ENCODE measurements at regions not wholly inside any gene's neighbourhood (a gene's known extent, or its start where the extent isn't known, plus 50 kb on each side); places are given as distances from the start of the nearest gene placed in this dataset.
A peak's percentile ranks its signal among the peaks of the same experiment; 100 is the strongest.

- DNase-seq (ENCODE audit: low read depth, low spot score): no peak
- H3K27ac ChIP-seq: no peak overlapping the region
These were observed 332.1 kb downstream of the PIK3R1 start for GRCh38 chr5:68547622-68548021.

- no peak overlapping the region for H3K27ac ChIP-seq
- no peak for DNase-seq (ENCODE audit: low read depth, low spot score)
These were observed 333.6 kb downstream of the PIK3R1 start for GRCh38 chr5:68548959-68549676.

GRCh38 chr5:68550015-68550414, 334.5 kb downstream of the PIK3R1 start:
- DNase-seq (ENCODE audit: low read depth, low spot score): no peak

GRCh38 chr5:68551436-68551835, 335.9 kb downstream of the PIK3R1 start:
- no peak for DNase-seq (ENCODE audit: low read depth, low spot score)
- H3K27ac ChIP-seq: no peak overlapping the region

More at GRCh38 chr5:68550015-68550414, 334.5 kb downstream of the PIK3R1 start:
- H3K27ac ChIP-seq: no peak overlapping the region

- no peak overlapping the region for H3K27ac ChIP-seq
- no peak for DNase-seq (ENCODE audit: low read depth, low spot score)
These were observed 339.2 kb downstream of the PIK3R1 start for GRCh38 chr5:68554571-68555279.

GRCh38 chr5:68555907-68556681, 340.5 kb downstream of the PIK3R1 start:
- no peak for DNase-seq (ENCODE audit: low read depth, low spot score)
- no peak overlapping the region for H3K27ac ChIP-seq

- no peak overlapping the region for H3K27ac ChIP-seq
- no peak for DNase-seq (ENCODE audit: low read depth, low spot score)
These were observed 341.8 kb downstream of the PIK3R1 start for GRCh38 chr5:68557162-68557936.

GRCh38 chr5:68562308-68562707, 346.8 kb downstream of the PIK3R1 start:
- no peak overlapping the region for H3K27ac ChIP-seq
- DNase-seq (ENCODE audit: low read depth, low spot score): no peak

- H3K27ac ChIP-seq: no peak overlapping the region
- no peak for DNase-seq (ENCODE audit: low read depth, low spot score)
These were observed 349.9 kb downstream of the PIK3R1 start for GRCh38 chr5:68565427-68565826.

GRCh38 chr5:68576805-68577204, 361.2 kb downstream of the PIK3R1 start:
- no peak overlapping the region for H3K27ac ChIP-seq
- no peak for DNase-seq (ENCODE audit: low read depth, low spot score)

- no peak for DNase-seq (ENCODE audit: low read depth, low spot score)
- no peak overlapping the region for H3K27ac ChIP-seq
These were observed 366.7 kb downstream of the PIK3R1 start for GRCh38 chr5:68582284-68582683.

GRCh38 chr5:68587171-68587570, 371.6 kb downstream of the PIK3R1 start:
- H3K27ac ChIP-seq: no peak overlapping the region
- no peak for DNase-seq (ENCODE audit: low read depth, low spot score)

GRCh38 chr5:68591850-68592249, 376.3 kb downstream of the PIK3R1 start:
- DNase-seq (ENCODE audit: low read depth, low spot score): no peak
- H3K27ac ChIP-seq: no peak overlapping the region

- DNase-seq (ENCODE audit: low read depth, low spot score): no peak
These were observed 376.8 kb downstream of the PIK3R1 start for GRCh38 chr5:68592351-68592750.

GRCh38 chr5:68593211-68593671, 377.7 kb downstream of the PIK3R1 start:
- no peak overlapping the region for H3K27ac ChIP-seq
- DNase-seq (ENCODE audit: low read depth, low spot score): peak; percentile 14

More at GRCh38 chr5:68592351-68592750, 376.8 kb downstream of the PIK3R1 start:
- no peak overlapping the region for H3K27ac ChIP-seq

- H3K27ac ChIP-seq: no peak overlapping the region
- no peak for DNase-seq (ENCODE audit: low read depth, low spot score)
These were observed 397.4 kb downstream of the PIK3R1 start for GRCh38 chr5:68612972-68613371.

GRCh38 chr5:68618501-68618900, 402.9 kb downstream of the PIK3R1 start:
- H3K27ac ChIP-seq: no peak overlapping the region
- DNase-seq (ENCODE audit: low read depth, low spot score): no peak

- DNase-seq (ENCODE audit: low read depth, low spot score): no peak
These were observed 411.4 kb downstream of the PIK3R1 start for GRCh38 chr5:68627001-68627400.

GRCh38 chr5:68628082-68628814, 412.7 kb downstream of the PIK3R1 start:
- no peak overlapping the region for H3K27ac ChIP-seq
- DNase-seq (ENCODE audit: low read depth, low spot score): no peak

More at GRCh38 chr5:68627001-68627400, 411.4 kb downstream of the PIK3R1 start:
- H3K27ac ChIP-seq: no peak overlapping the region
